Muscle of back (tissue), 3 donors: ENCODE measurements at regions not wholly inside any gene's neighbourhood (a gene's known extent, or its start where the extent isn't known, plus 50 kb on each side); places are given as distances from the start of the nearest gene placed in this dataset.

ENCODE experiments used
- DNase-seq, 3 donors: peaks; one replicate each; pipeline versions ENCODE4 v3.0.0 to v3.0.0-alpha.2; 2013

DNA sequence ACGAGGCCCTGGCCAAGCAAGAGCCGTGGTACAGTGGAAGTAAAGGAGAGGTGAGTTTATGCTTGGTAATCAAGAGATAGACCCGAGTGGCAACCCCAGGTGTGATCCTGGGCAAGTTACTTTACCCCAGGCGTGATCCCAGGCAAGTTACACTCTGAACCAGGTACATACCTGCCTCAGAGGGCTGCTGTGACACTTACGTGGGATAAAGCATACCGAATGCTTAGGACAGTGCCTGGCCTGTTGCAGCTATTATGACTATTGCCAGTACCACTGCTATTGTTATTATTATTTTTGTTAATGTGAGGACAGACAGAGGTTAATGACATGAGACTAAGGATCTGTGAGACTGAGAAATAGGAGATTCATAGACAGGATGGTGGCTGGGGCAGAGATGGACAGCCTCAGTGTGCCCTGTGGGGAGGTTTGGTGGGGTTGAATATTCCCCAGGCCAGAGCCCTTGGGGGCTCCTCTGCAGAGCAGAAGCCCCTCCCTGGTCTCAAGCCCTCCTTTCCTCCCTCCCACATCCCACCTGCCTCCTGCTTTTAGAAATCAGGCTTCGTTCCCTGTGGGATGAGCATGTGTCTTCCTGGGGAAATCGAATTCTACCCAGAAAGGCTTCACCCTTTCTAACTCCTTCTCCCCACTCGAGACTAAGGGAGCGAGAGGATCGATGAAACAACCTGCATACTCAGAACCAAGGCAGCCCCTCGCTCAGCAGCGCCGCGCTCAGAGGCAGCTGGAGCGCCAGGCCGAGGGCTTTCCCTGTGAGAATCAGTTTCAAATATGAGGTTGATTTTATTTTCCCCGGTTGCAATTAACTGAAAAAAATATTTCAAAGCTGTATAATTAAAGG lies 62.0 kb upstream of the SIX3 start:
- DNase-seq = no peak

DNA sequence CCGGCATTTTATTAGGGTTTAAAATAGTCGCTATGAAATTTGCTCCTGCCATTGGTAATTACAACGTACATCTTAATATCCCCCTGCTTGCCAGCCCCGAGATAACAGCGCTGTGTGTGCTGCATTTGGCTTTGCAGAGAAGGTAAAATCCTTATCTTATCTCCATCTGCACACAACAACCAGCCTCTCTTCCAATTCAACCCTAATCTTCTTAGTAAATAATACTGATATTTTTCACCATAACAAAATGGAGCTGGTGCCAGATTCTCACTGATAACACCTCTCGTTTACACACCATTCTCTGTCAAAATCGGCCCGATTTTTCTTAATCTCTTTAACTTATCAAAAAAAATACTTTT lies 61.4 kb upstream of the SIX3 start:
- DNase-seq = no peak

DNA sequence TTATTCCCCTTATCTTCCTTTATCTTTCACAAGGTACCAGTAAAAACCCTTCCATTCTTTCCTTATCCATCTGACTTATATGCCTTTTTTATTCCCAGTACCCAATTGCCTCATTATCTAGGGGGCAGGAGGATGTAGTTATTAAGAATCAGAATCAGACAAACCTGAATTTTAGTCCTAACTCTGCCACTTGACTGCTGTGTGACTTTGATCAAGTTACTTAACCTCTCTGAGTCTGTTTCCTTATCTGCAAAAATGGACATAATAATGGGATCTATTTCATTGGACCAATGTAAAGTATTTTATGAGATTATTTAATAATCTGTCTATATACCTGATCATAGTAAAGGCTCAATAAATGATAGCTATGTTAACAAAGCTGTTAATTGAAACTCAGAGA lies 59.6 kb upstream of the SIX3 start:
- no peak for DNase-seq

DNA sequence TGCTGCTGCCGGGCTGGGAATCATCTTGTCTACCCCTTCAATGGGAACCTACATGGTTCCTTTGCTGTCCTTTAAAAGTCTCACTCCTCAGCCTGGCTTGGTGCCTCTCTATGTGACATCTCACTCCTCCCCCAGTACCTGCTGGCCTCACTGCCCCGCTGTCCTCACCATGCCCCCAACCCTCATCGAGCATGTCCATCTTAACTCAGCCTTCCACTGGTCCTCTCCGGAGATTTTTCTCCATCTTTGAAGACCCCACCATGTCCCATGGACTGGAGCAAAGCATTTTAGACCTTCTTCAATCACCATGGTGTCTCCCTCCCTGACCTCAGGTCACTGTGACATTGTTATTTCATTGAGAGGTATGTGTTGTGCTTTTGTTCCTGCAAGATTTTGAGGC lies 58.1 kb upstream of the SIX3 start:
- no peak for DNase-seq

DNA sequence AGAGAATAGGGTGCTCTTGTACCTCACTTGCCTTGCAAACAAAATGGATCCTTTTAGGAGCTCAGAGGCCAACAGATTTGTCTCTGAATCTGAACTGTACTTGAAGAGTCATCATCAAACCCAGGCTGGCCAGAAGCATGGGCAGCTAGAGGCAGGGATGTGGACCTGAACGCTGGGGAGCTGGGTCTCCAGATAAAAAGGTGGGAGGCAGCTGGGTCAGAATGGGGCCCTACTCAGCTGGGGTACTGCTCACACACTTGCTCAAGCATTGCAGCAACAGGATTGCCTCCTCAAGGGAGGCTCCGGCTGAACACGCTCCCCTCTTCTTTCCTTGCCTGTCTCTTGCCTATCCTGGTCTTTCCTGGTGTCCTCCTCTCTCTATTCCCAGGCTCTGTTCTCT lies 57.3 kb upstream of the SIX3 start:
- no peak for DNase-seq

DNA sequence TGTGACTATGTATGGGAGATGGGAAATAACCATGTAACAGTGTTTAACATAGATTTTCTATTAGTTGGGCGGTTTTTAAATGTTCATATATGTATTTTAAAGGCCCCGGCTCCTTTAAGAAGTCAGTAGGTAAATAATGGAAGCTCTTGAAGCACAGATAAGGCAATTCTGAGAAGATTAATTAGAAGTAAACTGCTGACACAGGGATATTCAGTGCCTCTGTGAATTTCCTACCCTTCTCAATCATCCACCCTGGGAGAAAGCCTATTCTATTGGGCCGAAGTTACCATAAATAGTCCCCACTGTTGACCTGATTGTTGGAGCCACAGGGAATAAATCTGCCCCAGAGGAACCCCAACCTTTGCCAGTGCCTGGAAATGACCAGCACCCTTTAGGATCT lies 56.8 kb upstream of the SIX3 start:
- no peak for DNase-seq

DNA sequence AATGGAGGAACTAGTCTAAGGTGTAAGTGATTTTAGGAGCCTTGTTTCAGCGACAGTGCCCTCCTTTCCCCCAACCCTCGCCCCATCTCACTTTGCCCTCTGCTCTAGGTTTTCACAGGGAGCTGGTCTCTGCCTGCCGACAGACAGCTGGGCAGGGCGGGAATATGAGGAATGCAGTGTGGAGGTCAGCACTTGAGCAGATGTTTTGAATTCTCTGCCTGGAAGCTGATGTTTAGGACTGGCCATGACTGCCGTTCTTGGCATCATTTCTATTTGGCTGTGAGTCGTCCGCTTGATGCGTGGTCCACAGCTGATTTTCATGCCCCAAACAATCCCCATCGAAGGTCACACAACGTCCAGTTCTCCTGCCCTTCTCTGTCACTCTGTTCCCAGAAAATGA lies 55.1 kb upstream of the SIX3 start:
- DNase-seq = peak; percentile 17 to 42 (median 18)

DNA sequence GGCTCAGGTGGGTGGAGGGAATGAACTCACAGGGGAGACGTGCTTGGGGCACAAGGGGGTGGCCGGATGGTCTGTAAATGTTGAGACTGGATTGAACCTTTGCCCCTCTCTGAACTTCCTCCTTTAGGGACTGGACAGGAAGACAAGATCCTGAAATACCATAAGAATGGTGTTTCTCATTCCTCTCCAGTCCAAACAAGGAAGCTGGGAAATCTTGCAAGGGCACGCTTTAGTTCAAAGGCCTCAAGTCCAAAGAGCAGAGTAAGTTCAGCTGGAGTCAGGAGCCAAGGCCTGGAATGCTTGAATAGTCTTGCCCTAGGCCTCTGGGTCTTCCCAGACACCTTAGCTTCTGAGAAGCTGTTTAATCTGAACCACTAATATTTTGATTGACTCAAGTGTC lies 52.4 kb upstream of the SIX3 start:
- DNase-seq = no peak
